ENCODE measurements at regions not wholly inside any gene's neighbourhood (a gene's known extent, or its start where the extent isn't known, plus 50 kb on each side); places are given as distances from the start of the nearest gene placed in this dataset.

- H3K36me3 ChIP-seq (ENCODE audit: control insufficient read depth, low read length): no peaks in the 10 kb centered on the region
- no peaks in the 10 kb centered on the region for H3K79me2 ChIP-seq (ENCODE audit: control insufficient read depth, low read length)
- H3K9me2 ChIP-seq (replicated peaks; ENCODE audit: control insufficient read depth, low read length): no peaks in the 10 kb centered on the region
- no peaks in the 10 kb centered on the region for H3F3A ChIP-seq (ENCODE audit: control insufficient read depth, insufficient read depth)
- H3K4me1 ChIP-seq (ENCODE audit: control insufficient read depth, low read length): no peaks in the 10 kb centered on the region
- H3K27me3 ChIP-seq (ENCODE audit: control insufficient read depth, low read length): no peaks in the 10 kb centered on the region
- H3K4me3 ChIP-seq (ENCODE audit: low read length): no peak overlapping the region
- H3K27ac ChIP-seq (ENCODE audit: low read depth, low read length): no peak overlapping the region
- H3K4me2 ChIP-seq (ENCODE audit: low read length): no peak overlapping the region
- TF ChIP-seq CTCF (IDR thresholded peaks at IDR 0.05; ENCODE audit: low read depth, low read length, poor library complexity, severe bottlenecking) (no peak), EZH2phosphoT487 (IDR thresholded peaks at IDR 0.05; ENCODE audit: borderline replicate concordance, low read length) (no peak)
- H4K20me1 ChIP-seq (ENCODE audit: control insufficient read depth, insufficient read depth, low read depth, low read length): no peaks in the 10 kb centered on the region
- H3K9me3 ChIP-seq (ENCODE audit: control insufficient read depth, insufficient read depth, low read length): peaks cover 3% of the 10 kb centered on the region; the same call in 1 of the 2 replicates
Measured at GRCh38 chr15:37394402-37395099, 294.2 kb upstream of the MEIS2 start.

DNA sequence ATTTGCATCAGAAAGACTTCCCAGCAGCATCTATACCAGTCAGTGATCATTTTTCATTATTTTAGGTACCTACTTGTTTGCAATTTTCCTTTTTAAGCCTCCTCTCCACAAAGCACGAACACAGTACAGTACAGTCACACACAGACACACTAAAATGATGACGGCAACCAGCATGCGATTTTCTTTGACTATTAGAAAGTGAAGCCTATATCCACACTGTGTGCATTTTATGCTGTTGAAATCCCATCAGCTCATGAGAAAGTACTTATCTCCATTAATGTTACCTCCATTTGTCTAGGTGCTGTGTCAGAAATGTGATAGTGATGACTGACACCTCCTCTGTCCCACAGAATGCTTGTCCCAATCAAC is 294.7 kb upstream of the MEIS2 start:
- no peak overlapping the region for H3K4me2 ChIP-seq (ENCODE audit: low read length)
- no peaks in the 10 kb centered on the region for H3K27me3 ChIP-seq (ENCODE audit: control insufficient read depth, low read length)

GRCh38 chr15:37397266-37398022 is 297.1 kb upstream of the MEIS2 start:
- Histone ChIP-seq H3K9me2 (replicated peaks; ENCODE audit: control insufficient read depth, low read length) (no peaks in the 10 kb centered on the region), H3K79me2 (ENCODE audit: control insufficient read depth, low read length) (no peaks in the 10 kb centered on the region), H4K20me1 (ENCODE audit: control insufficient read depth, insufficient read depth, low read depth, low read length) (no peaks in the 10 kb centered on the region), H3K9me3 (ENCODE audit: control insufficient read depth, insufficient read depth, low read length) (no peaks in the 10 kb centered on the region), H3K27ac (ENCODE audit: low read depth, low read length) (no peak overlapping the region), H3K4me3 (ENCODE audit: low read length) (no peak overlapping the region), H3F3A (ENCODE audit: control insufficient read depth, insufficient read depth) (no peaks in the 10 kb centered on the region), H3K27me3 (ENCODE audit: control insufficient read depth, low read length) (no peaks in the 10 kb centered on the region), H3K36me3 (ENCODE audit: control insufficient read depth, low read length) (no peaks in the 10 kb centered on the region), H3K4me2 (ENCODE audit: low read length) (no peak overlapping the region), H3K4me1 (ENCODE audit: control insufficient read depth, low read length) (no peaks in the 10 kb centered on the region)
- TF ChIP-seq EZH2phosphoT487 (IDR thresholded peaks at IDR 0.05; ENCODE audit: borderline replicate concordance, low read length): no peak
- TF ChIP-seq CTCF (IDR thresholded peaks at IDR 0.05; ENCODE audit: low read depth, low read length, poor library complexity, severe bottlenecking): no peak

More for the DNA sequence above, 294.7 kb upstream of the MEIS2 start:
- H3K9me2 ChIP-seq (replicated peaks; ENCODE audit: control insufficient read depth, low read length): no peaks in the 10 kb centered on the region
- H3F3A ChIP-seq (ENCODE audit: control insufficient read depth, insufficient read depth): no peaks in the 10 kb centered on the region
- no peak for TF ChIP-seq CTCF (IDR thresholded peaks at IDR 0.05; ENCODE audit: low read depth, low read length, poor library complexity, severe bottlenecking)
- no peak for TF ChIP-seq EZH2phosphoT487 (IDR thresholded peaks at IDR 0.05; ENCODE audit: borderline replicate concordance, low read length)
- no peaks in the 10 kb centered on the region for H4K20me1 ChIP-seq (ENCODE audit: control insufficient read depth, insufficient read depth, low read depth, low read length)
- no peak overlapping the region for H3K4me3 ChIP-seq (ENCODE audit: low read length)
- H3K4me1 ChIP-seq (ENCODE audit: control insufficient read depth, low read length): no peaks in the 10 kb centered on the region
- no peaks in the 10 kb centered on the region for H3K9me3 ChIP-seq (ENCODE audit: control insufficient read depth, insufficient read depth, low read length)
- H3K27ac ChIP-seq (ENCODE audit: low read depth, low read length): no peak overlapping the region
- H3K79me2 ChIP-seq (ENCODE audit: control insufficient read depth, low read length): no peaks in the 10 kb centered on the region
- no peaks in the 10 kb centered on the region for H3K36me3 ChIP-seq (ENCODE audit: control insufficient read depth, low read length)
